AG10803 (cell line): ENCODE measurements at regions not wholly inside any gene's neighbourhood (a gene's known extent, or its start where the extent isn't known, plus 50 kb on each side); places are given as distances from the start of the nearest gene placed in this dataset.

ENCODE experiments used
- DNase-seq: peaks from one replicate; pipeline ENCODE4 v3.0.0; 2010; ENCODE audit warnings: low read depth
- H3K4me3 ChIP-seq: 2 replicates; pipeline ENCODE4 v1.5.1; 2011; ENCODE audit warnings: mild to moderate bottlenecking, low read length, control low read depth
- TF ChIP-seq, protein P1 (sequence below): conservative IDR thresholded peaks from 2 replicates; pipeline ENCODE4 v1.5.1; 2011; ENCODE audit warnings: mild to moderate bottlenecking, low read length, control low read depth, inconsistent platforms

DNA sequence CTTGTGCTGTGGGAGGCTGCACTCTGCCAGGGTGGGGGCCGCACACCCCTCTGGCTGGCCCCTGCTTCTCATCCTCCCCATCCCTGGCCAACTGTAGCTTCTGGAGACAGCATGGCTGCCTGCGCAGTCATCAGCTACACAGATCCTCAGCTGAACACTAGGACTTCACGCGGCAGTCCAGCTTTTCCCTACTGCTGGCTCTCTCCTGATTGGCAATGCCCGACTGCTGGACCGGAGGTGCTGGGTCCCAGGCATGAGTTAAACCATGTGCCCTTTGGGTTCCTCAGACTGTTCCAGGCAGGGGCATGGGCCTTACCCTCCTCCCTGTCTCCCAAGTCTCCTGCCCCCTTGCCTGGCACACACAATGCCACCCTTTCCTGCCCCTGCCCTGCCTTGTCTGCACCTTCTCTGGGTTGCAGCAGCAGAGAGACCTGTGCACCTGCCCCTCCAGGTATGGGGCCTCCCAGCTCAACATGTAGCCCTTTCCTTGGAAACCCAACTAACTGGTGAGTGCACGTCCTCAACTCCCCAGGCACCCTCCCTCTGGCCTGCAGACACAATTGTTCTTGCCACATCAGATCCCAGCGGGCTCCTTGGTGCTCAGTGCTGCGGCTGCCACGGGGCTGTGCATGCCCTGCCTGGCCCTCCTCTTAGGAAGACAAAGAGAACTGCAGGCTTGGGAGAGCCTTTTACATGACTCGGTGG, 1039.2 kb downstream of the TBC1D22A start:
- no peak for DNase-seq
- H3K4me3 ChIP-seq: no peak overlapping the region
- TF ChIP-seq, protein P1, sequence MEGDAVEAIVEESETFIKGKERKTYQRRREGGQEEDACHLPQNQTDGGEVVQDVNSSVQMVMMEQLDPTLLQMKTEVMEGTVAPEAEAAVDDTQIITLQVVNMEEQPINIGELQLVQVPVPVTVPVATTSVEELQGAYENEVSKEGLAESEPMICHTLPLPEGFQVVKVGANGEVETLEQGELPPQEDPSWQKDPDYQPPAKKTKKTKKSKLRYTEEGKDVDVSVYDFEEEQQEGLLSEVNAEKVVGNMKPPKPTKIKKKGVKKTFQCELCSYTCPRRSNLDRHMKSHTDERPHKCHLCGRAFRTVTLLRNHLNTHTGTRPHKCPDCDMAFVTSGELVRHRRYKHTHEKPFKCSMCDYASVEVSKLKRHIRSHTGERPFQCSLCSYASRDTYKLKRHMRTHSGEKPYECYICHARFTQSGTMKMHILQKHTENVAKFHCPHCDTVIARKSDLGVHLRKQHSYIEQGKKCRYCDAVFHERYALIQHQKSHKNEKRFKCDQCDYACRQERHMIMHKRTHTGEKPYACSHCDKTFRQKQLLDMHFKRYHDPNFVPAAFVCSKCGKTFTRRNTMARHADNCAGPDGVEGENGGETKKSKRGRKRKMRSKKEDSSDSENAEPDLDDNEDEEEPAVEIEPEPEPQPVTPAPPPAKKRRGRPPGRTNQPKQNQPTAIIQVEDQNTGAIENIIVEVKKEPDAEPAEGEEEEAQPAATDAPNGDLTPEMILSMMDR: no peak

DNA sequence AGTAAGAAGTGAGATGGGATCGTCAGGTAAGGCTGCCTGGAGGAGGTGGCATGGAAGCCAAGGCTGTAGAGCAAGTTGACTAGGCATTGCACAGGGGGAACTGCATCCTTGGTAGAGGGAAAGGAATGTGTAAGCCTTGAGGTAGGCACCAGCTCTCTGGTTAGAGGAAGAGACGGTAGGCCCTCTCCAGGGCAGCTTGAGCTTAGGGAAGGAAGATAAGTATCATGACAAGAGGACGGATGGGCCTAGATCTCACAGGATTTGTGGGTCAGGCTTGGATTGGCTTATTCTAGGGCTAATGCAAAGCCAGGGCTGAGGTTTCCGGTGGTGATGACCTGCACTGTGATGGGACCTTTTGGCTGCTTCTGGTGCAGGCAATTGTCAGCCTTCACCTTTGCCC, 1035.8 kb downstream of the TBC1D22A start:
- no peak for DNase-seq
- no peak overlapping the region for H3K4me3 ChIP-seq
- TF ChIP-seq, protein P1: no peak

- TF ChIP-seq, protein P1: no peak
- DNase-seq: no peak
- H3K4me3 ChIP-seq: no peak overlapping the region
Measured at GRCh38 chr22:47797342-47797945, 1035.0 kb downstream of the TBC1D22A start.

DNA sequence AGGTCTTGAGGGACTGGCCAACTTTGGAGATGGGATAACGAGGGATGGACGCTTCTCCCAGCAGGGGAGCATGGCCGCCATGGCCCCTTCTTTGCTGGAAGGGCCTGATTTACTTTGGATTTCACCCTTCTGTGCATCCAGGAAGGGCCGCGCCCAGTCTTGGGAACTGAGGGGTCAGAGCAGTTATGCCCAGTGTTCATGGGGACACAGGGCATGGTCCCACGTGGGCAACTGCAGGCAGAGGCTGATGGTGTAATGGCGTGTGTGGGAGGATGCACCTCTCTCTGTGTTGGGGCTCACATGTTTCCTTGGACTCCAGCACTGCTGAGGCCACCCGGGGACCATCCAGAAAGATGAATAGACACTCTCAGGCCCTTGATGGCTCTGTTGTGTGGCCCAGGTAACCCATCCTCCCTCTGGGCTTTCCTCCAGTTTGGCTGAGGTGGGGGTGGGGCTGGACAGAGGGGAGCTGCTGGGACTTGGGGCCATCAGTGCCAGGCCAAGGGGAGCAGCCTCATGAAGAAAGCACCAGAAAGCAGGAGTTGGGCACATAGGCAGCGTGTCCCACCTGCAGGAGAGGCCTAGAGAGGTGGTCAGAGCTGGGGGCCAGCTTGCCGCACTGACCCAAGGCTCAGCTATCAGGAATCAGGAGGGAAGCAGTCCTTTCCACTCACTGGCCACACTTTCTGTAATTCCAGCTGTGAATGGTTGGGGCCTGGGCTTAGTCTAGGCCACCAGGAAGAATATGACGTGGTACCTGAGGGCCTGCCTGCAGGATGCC, 1033.9 kb downstream of the TBC1D22A start:
- TF ChIP-seq, protein P1: no peak
- no peak overlapping the region for H3K4me3 ChIP-seq
- DNase-seq: no peak

GRCh38 chr22:47795477-47796127, 1033.2 kb downstream of the TBC1D22A start:
- TF ChIP-seq, protein P1: no peak
- no peak overlapping the region for H3K4me3 ChIP-seq
- no peak for DNase-seq

DNA sequence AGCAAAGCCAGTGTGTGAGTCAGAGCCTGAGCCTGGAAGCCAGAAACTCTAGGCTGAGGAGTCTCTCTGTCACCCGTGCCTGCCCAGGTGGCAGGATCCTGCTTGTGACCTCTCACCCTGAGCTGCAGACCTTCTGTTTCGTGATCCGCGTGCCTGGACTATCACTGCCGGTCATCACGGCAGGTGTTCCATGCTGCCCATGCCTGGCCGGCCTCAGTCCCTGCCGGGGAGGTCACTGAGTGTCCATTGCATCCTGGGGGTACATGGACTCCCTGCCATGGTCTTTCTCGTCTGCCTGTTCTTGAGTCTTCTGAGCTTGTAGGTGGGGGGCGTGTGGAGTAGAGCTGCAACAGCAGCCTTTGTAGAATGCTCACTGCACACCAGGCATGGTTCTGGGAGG, 1032.4 kb downstream of the TBC1D22A start:
- no peak overlapping the region for H3K4me3 ChIP-seq
- TF ChIP-seq, protein P1: no peak
- DNase-seq: no peak
